H1 (cell line): ENCODE measurements at regions not wholly inside any gene's neighbourhood (a gene's known extent, or its start where the extent isn't known, plus 50 kb on each side); places are given as distances from the start of the nearest gene placed in this dataset.

Source experiments
- CREB1 ChIP-seq: IDR thresholded peaks from 2 replicates; pipeline ENCODE4 v1.6.1; 2012; ENCODE audit warnings: inconsistent platforms
- CTCF ChIP-seq, 3 experiments: IDR thresholded peaks; 1 replicate in 2 of 3; 2 replicates in 1 of 3; pipeline versions ENCODE4 v1.5.1 to v1.6.1; 2011; ENCODE audit warnings: low read length in 3 of 3, mild to moderate bottlenecking in 3 of 3, inconsistent platforms in 2 of 3, low read depth in 1 of 3, moderate library complexity in 1 of 3; ENCODE audit not compliant: insufficient read depth in 1 of 3; ENCODE audit errors: control extremely low read depth in 1 of 3
- EZH2 ChIP-seq: fragments of 200-600 bp; sonication (generic); IDR thresholded peaks from 2 replicates; pipeline ENCODE4 v1.7.1; 2012; ENCODE audit warnings: low read depth, mild to moderate bottlenecking, moderate library complexity, low read length, inconsistent platforms; ENCODE audit not compliant: severe bottlenecking
- FOSL1 ChIP-seq: IDR thresholded peaks from 2 replicates; pipeline ENCODE4 v1.6.1; 2011; ENCODE audit warnings: mild to moderate bottlenecking, low read depth, low read length, moderate library complexity; ENCODE audit not compliant: insufficient read depth
- POLR2A ChIP-seq, 2 experiments: IDR thresholded peaks; 1 replicate in 1 of 2; 2 replicates in 1 of 2; pipeline ENCODE4 v1.6.1; 2011; ENCODE audit warnings: low read depth in 2 of 2, low read length in 2 of 2, mild to moderate bottlenecking in 2 of 2; ENCODE audit errors: control extremely low read depth in 1 of 2
- POU5F1 ChIP-seq: IDR thresholded peaks from 2 replicates; pipeline ENCODE4 v1.6.1; 2011; ENCODE audit warnings: low read depth, mild to moderate bottlenecking, low read length, moderate library complexity
- RNF2 ChIP-seq: fragments of 200-900, 300-1000 bp; sonication (generic); IDR thresholded peaks from 2 replicates; pipeline ENCODE4 v1.7.1; 2016; ENCODE audit warnings: borderline replicate concordance, low read depth, mild to moderate bottlenecking, antibody characterized with exemption, low read length; ENCODE audit not compliant: poor library complexity, severe bottlenecking; ENCODE audit errors: missing control alignments
- SP1 ChIP-seq: IDR thresholded peaks from 2 replicates; pipeline ENCODE4 v1.6.1; 2011; ENCODE audit warnings: low read depth, low read length
- SP4 ChIP-seq: IDR thresholded peaks from 2 replicates; pipeline ENCODE4 v1.6.1; 2012; ENCODE audit warnings: low read length, inconsistent platforms
- TAF1 ChIP-seq: IDR thresholded peaks from 2 replicates; pipeline ENCODE4 v1.6.1; 2011; ENCODE audit warnings: mild to moderate bottlenecking, low read depth, low read length
- TAF7 ChIP-seq: optimal IDR thresholded peaks from 2 replicates; pipeline ENCODE3; 2011; ENCODE audit warnings: low read depth, mild to moderate bottlenecking, inconsistent platforms, low read length, moderate library complexity, borderline replicate concordance
- YY1 ChIP-seq: IDR thresholded peaks from 2 replicates; pipeline ENCODE4 v1.6.1; 2011; ENCODE audit warnings: low read depth, mild to moderate bottlenecking, low read length
- TF ChIP-seq, protein P1 (sequence below): IDR thresholded peaks from 2 replicates; pipeline ENCODE4 v1.6.1; 2012; ENCODE audit warnings: inconsistent platforms
- TF ChIP-seq, protein P2 (sequence below): IDR thresholded peaks from 2 replicates; pipeline ENCODE4 v1.6.1; 2011; ENCODE audit warnings: low read depth, mild to moderate bottlenecking, low read length; ENCODE audit not compliant: insufficient read depth

DNA sequence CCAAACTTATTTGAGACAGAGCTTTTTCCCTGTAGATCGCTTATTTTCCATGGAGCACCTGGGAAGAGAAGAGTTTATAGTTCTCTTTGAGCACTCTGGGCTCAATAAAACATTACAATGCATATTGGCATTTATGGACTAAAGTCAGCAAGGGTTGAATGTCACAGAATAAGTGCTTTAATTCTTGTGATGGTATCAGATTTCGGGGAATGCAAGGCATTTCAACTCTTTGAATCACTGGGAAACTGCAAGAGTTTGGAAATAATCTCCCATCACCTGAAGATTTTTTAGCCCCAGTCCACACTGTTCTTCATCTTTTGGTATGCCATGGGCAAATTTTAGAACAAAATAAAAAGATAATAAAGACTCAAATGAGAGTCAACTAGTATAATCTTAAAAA, 111.5 kb upstream of the WDFY3 start:
- TF ChIP-seq CTCF (IDR thresholded peaks at IDR 0.05; ENCODE audit: control extremely low read depth in 1 of 3, insufficient read depth in 1 of 3, low read depth in 1 of 3, low read length in 3 of 3) (no peak), TAF1 (no peak), CREB1 (no peak), RNF2 (no peak), POLR2A (IDR thresholded peaks at IDR 0.05; ENCODE audit: control extremely low read depth in 1 of 2, low read depth in 2 of 2, low read length in 2 of 2) (no peak), YY1 (no peak), FOSL1 (no peak), TAF7 (no peak), EZH2 (no peak), POU5F1 (no peak), SP1 (no peak), SP4 (no peak)
- TF ChIP-seq, protein P1, sequence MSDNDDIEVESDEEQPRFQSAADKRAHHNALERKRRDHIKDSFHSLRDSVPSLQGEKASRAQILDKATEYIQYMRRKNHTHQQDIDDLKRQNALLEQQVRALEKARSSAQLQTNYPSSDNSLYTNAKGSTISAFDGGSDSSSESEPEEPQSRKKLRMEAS = no peak
- TF ChIP-seq, protein P2, sequence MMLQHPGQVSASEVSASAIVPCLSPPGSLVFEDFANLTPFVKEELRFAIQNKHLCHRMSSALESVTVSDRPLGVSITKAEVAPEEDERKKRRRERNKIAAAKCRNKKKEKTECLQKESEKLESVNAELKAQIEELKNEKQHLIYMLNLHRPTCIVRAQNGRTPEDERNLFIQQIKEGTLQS = no peak
